HEK293 (cell line): ENCODE measurements at regions not wholly inside any gene's neighbourhood (a gene's known extent, or its start where the extent isn't known, plus 50 kb on each side); places are given as distances from the start of the nearest gene placed in this dataset.

Experiments
- CTCF ChIA-PET: fragments of 350-600 bp; formaldehyde crosslinking; extraction: SDS; loops from one replicate; lab custom pipeline; 2021; ENCODE audit warnings: antibody characterized with exemption; lab: Yijun Ruan, JAX
- POLR2A ChIA-PET: fragments of 300-600 bp; formaldehyde crosslinking; extraction: SDS; loops from one replicate; lab custom pipeline; 2020; ENCODE audit warnings: antibody characterized with exemption, inconsistent platforms; lab: Yijun Ruan, JAX
- H3K27ac ChIP-seq: fragments of 200-500 bp; sonication (Bioruptor generic); 2 replicates; pipeline ENCODE4 v1.5.1; 2014; ENCODE audit warnings: low read depth, low read length, control low read depth, inconsistent platforms; ENCODE audit errors: extremely low read depth
- H3K36me3 ChIP-seq, 2 experiments: fragments of 200-500 bp in 1 of 2; sonication (Bioruptor generic) in 1 of 2; 1 replicate in 1 of 2; 2 replicates in 1 of 2; pipeline ENCODE4 v1.5.1; 2014 to 2017; ENCODE audit warnings: inconsistent platforms in 2 of 2, low read length in 2 of 2; ENCODE audit not compliant: control insufficient read depth in 2 of 2, insufficient read depth in 1 of 2
- H3K4me1 ChIP-seq: fragments of 200-500 bp; sonication (Bioruptor generic); 2 replicates; pipeline ENCODE4 v1.5.1; 2014; ENCODE audit warnings: mild to moderate bottlenecking, low read length, inconsistent platforms; ENCODE audit not compliant: control insufficient read depth, insufficient read depth
- H3K4me3 ChIP-seq: 2 replicates; pipeline ENCODE4 v1.5.1; 2011; ENCODE audit warnings: low read depth, mild to moderate bottlenecking, control low read depth, low read length, moderate library complexity
- H3K9me3 ChIP-seq: fragments of 200-500 bp; sonication (Bioruptor generic); 2 replicates; pipeline ENCODE4 v1.5.1; 2014; ENCODE audit warnings: low read depth, low read length, inconsistent platforms; ENCODE audit not compliant: control insufficient read depth, insufficient read depth
- BCL6B ChIP-seq: fragments of 450-650 bp; formaldehyde crosslinking; IDR thresholded peaks from 2 replicates; pipeline ENCODE4 v1.5.1; 2017; ENCODE audit warnings: missing biosample characterization, missing genetic modification characterization
- CTCF ChIP-seq: fragments of 450-650 bp; formaldehyde crosslinking; IDR thresholded peaks from 2 replicates; pipeline ENCODE4 v1.5.1; 2016; ENCODE audit warnings: missing biosample characterization, missing genetic modification characterization
- RBAK ChIP-seq: fragments of 450-650 bp; formaldehyde crosslinking; IDR thresholded peaks from 2 replicates; pipeline ENCODE4 v1.5.1; 2016; ENCODE audit warnings: missing biosample characterization, missing genetic modification characterization
- SCRT1 ChIP-seq: fragments of 450-650 bp; formaldehyde crosslinking; IDR thresholded peaks from 2 replicates; pipeline ENCODE4 v1.5.1; 2016; ENCODE audit warnings: missing biosample characterization, missing genetic modification characterization, borderline replicate concordance
- ZBTB26 ChIP-seq: fragments of 450-650 bp; formaldehyde crosslinking; optimal IDR thresholded peaks from 2 replicates; pipeline ENCODE3; 2016; ENCODE audit warnings: missing biosample characterization, mild to moderate bottlenecking, missing genetic modification characterization
- ZBTB49 ChIP-seq: fragments of 450-650 bp; formaldehyde crosslinking; IDR thresholded peaks from 2 replicates; pipeline ENCODE4 v1.5.1; 2016; ENCODE audit warnings: missing biosample characterization, missing genetic modification characterization, low read depth
- ZNF140 ChIP-seq: fragments of 450-650 bp; formaldehyde crosslinking; IDR thresholded peaks from 2 replicates; pipeline ENCODE4 v1.5.1; 2016; ENCODE audit warnings: missing biosample characterization, missing genetic modification characterization
- ZNF174 ChIP-seq: fragments of 450-650 bp; formaldehyde crosslinking; IDR thresholded peaks from 2 replicates; pipeline ENCODE4 v1.5.0; 2017; ENCODE audit warnings: missing biosample characterization, mild to moderate bottlenecking, missing genetic modification characterization
- ZNF2 ChIP-seq: fragments of 450-650 bp; formaldehyde crosslinking; IDR thresholded peaks from 2 replicates; pipeline ENCODE4 v1.5.1; 2016; ENCODE audit warnings: missing biosample characterization, missing genetic modification characterization
- ZNF221 ChIP-seq: fragments of 450-650 bp; formaldehyde crosslinking; IDR thresholded peaks from 2 replicates; pipeline ENCODE4 v1.5.1; 2017; ENCODE audit warnings: missing biosample characterization, missing genetic modification characterization, borderline replicate concordance
- ZNF362 ChIP-seq: fragments of 450-650 bp; formaldehyde crosslinking; IDR thresholded peaks from 2 replicates; pipeline ENCODE4 v1.5.1; 2016; ENCODE audit warnings: missing biosample characterization, missing genetic modification characterization
- ZNF513 ChIP-seq: fragments of 450-650 bp; IDR thresholded peaks from 2 replicates; pipeline ENCODE4 v1.5.1; 2018; ENCODE audit warnings: missing biosample characterization, missing genetic modification characterization
- ZNF768 ChIP-seq: fragments of 450-650 bp; formaldehyde crosslinking; IDR thresholded peaks from 2 replicates; pipeline ENCODE4 v1.5.1; 2018; ENCODE audit warnings: missing biosample characterization, mild to moderate bottlenecking, missing genetic modification characterization
- TF ChIP-seq, protein P1 (sequence below): fragments of 450-650 bp; formaldehyde crosslinking; IDR thresholded peaks from 2 replicates; pipeline ENCODE4 v1.5.1; 2016; ENCODE audit warnings: missing biosample characterization, missing genetic modification characterization
- TF ChIP-seq, protein P2 (sequence below): sonication (generic); formaldehyde crosslinking; IDR thresholded peaks from 2 replicates; pipeline ENCODE4 v1.8.1; 2022; ENCODE audit warnings: mild to moderate bottlenecking, moderate library complexity, missing genetic modification reagents

DNA sequence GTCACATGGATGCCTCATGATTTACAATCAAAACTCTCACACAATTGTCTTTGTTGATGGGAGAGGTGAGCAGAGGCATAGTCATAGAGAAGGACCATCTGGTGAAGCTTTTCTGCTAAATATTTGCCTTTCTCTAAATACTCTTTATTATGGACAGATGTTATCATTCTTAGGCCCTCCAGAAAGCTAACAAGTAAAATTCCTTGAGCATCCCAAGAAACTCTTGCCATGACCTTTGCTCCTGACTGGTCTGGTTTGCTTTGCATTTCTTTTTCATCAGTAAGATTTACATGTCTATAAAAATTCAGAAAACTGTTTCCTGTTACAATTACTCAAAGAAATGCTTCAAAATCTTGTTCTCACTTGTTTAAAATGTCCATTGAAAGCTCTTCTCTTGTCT, 1336.6 kb upstream of the CDH8 start:
- H3K4me3 ChIP-seq: no peak overlapping the region
- ChIA-PET CTCF (no interaction called here), POLR2A (no interaction called here)
- H3K9me3 ChIP-seq: no peaks in the 10 kb centered on the region
- H3K36me3 ChIP-seq: no peaks in the 10 kb centered on the region
- no peaks in the 10 kb centered on the region for H3K4me1 ChIP-seq
- H3K27ac ChIP-seq: no peak overlapping the region
- TF ChIP-seq BCL6B (tag by site-specific recombination) (no peak), CTCF (tag by site-specific recombination) (no peak), ZNF513 (tag by site-specific recombination) (no peak), ZBTB49 (tag by site-specific recombination) (no peak), ZNF140 (tag by site-specific recombination) (no peak), SCRT1 (tag by site-specific recombination) (no peak), RBAK (tag by site-specific recombination) (no peak), ZNF362 (no peak), ZBTB26 (tag by site-specific recombination) (no peak), ZNF2 (tag by site-specific recombination) (no peak), ZNF221 (tag by site-specific recombination) (no peak), ZNF768 (tag by site-specific recombination) (no peak), ZNF174 (tag by site-specific recombination) (no peak)
- TF ChIP-seq, protein P1, sequence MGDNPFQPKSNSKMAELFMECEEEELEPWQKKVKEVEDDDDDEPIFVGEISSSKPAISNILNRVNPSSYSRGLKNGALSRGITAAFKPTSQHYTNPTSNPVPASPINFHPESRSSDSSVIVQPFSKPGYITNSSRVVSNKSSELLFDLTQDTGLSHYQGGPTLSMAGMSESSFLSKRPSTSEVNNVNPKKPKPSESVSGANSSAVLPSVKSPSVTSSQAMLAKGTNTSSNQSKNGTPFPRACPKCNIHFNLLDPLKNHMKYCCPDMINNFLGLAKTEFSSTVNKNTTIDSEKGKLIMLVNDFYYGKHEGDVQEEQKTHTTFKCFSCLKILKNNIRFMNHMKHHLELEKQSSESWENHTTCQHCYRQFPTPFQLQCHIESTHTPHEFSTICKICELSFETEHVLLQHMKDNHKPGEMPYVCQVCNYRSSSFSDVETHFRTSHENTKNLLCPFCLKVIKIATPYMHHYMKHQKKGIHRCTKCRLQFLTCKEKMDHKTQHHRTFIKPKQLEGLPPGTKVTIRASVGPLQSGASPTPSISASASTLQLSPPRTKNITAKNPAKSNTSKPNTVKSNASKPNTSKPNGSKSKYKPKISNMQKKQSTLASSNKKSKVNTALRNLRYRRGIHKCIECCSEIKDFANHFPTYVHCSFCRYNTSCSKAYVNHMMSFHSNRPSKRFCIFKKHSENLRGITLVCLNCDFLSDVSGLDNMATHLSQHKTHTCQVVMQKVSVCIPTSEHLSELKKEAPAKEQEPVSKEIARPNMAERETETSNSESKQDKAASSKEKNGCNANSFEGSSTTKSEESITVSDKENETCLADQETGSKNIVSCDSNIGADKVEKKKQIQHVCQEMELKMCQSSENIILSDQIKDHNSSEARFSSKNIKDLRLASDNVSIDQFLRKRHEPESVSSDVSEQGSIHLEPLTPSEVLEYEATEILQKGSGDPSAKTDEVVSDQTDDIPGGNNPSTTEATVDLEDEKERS (tag by site-specific recombination): no peak
- TF ChIP-seq, protein P2, sequence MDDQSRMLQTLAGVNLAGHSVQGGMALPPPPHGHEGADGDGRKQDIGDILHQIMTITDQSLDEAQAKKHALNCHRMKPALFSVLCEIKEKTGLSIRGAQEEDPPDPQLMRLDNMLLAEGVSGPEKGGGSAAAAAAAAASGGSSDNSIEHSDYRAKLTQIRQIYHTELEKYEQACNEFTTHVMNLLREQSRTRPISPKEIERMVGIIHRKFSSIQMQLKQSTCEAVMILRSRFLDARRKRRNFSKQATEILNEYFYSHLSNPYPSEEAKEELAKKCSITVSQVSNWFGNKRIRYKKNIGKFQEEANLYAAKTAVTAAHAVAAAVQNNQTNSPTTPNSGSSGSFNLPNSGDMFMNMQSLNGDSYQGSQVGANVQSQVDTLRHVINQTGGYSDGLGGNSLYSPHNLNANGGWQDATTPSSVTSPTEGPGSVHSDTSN: no peak
